Activated CD4-positive, alpha-beta memory T cell treated with anti-CD3 and anti-CD28 coated beads, Interleukin-2, amount 10 ng/mL, durations not matched to agents 7 days and 5 days (primary cell): ENCODE measurements at regions not wholly inside any gene's neighbourhood (a gene's known extent, or its start where the extent isn't known, plus 50 kb on each side); places are given as distances from the start of the nearest gene placed in this dataset.
"Not testable (repeated sequence)": the region's sequence is repeated elsewhere in the genome, so short reads cannot be mapped to it uniquely, and the experiment has no call there.

Source experiments
- CTCF ChIA-PET: fragments of 350-600 bp; sonication (Branson Sonifier 250); formaldehyde crosslinking; loops from one replicate; lab custom pipeline; 2021; ENCODE audit warnings: antibody characterized with exemption, inconsistent platforms; lab: Charles Lee
- POLR2A ChIA-PET: fragments of 350-600 bp; sonication (Branson Sonifier 250); formaldehyde crosslinking; loops from one replicate; lab custom pipeline; 2021; ENCODE audit warnings: antibody characterized with exemption; lab: Charles Lee
- DNase-seq: peaks from one replicate; pipeline ENCODE4 v3.0.0-alpha.2; 2020
- H3K27ac Mint-ChIP-seq: one replicate; pipeline ENCODE4 v1.8.0; 2021; ENCODE audit warnings: mild to moderate bottlenecking, mixed read lengths
- H3K27me3 Mint-ChIP-seq: one replicate; pipeline ENCODE4 v1.8.0; 2021; ENCODE audit warnings: mixed read lengths
- H3K36me3 Mint-ChIP-seq: one replicate; pipeline ENCODE4 v1.8.0; 2021; ENCODE audit warnings: low read depth, mixed read lengths
- H3K4me1 Mint-ChIP-seq: one replicate; pipeline ENCODE4 v1.8.0; 2021; ENCODE audit warnings: mixed read lengths
- H3K4me3 Mint-ChIP-seq: one replicate; pipeline ENCODE4 v1.8.0; 2021; ENCODE audit warnings: mild to moderate bottlenecking, mixed read lengths
- H3K9me3 Mint-ChIP-seq: one replicate; pipeline ENCODE4 v1.8.0; 2021; ENCODE audit warnings: mixed read lengths

GRCh38 chr18:39232937-39233336 is 1667.3 kb upstream of the CELF4 start:
- no peak overlapping the region for H3K4me3 Mint-ChIP-seq
- H3K4me1 Mint-ChIP-seq, result no peaks in the 10 kb centered on the region
- no peak for DNase-seq
- no peaks in the 10 kb centered on the region for H3K27me3 Mint-ChIP-seq
- H3K27ac Mint-ChIP-seq, result no peak overlapping the region
- H3K9me3 Mint-ChIP-seq, result peaks cover 7% of the 10 kb centered on the region
- CTCF ChIA-PET, result no interaction called here
- no peaks in the 10 kb centered on the region for H3K36me3 Mint-ChIP-seq
- POLR2A ChIA-PET, result no interaction called here

GRCh38 chr18:39232490-39232889 is 1666.9 kb upstream of the CELF4 start:
- no peak for DNase-seq
- no peaks in the 10 kb centered on the region for H3K36me3 Mint-ChIP-seq
- no peak overlapping the region for H3K27ac Mint-ChIP-seq
- no peaks in the 10 kb centered on the region for H3K27me3 Mint-ChIP-seq
- H3K4me1 Mint-ChIP-seq, result no peaks in the 10 kb centered on the region
- CTCF ChIA-PET, result no interaction called here
- POLR2A ChIA-PET, result no interaction called here
- peaks cover 6% of the 10 kb centered on the region for H3K9me3 Mint-ChIP-seq
- no peak overlapping the region for H3K4me3 Mint-ChIP-seq

- ChIA-PET POLR2A (no interaction called here), CTCF (no interaction called here)
- peaks cover 8% of the 10 kb centered on the region for H3K9me3 Mint-ChIP-seq
- no peak for DNase-seq
- no peaks in the 10 kb centered on the region for H3K27me3 Mint-ChIP-seq
- no peaks in the 10 kb centered on the region for H3K36me3 Mint-ChIP-seq
- H3K4me1 Mint-ChIP-seq, result no peaks in the 10 kb centered on the region
- no peak overlapping the region for H3K27ac Mint-ChIP-seq
- no peak overlapping the region for H3K4me3 Mint-ChIP-seq
These were observed 1664.6 kb upstream of the CELF4 start for GRCh38 chr18:39230086-39230803.

GRCh38 chr18:39227769-39228168 is 1662.2 kb upstream of the CELF4 start:
- H3K4me1 Mint-ChIP-seq, H3K9me3 Mint-ChIP-seq, H3K4me3 Mint-ChIP-seq, DNase-seq, H3K36me3 Mint-ChIP-seq, H3K27ac Mint-ChIP-seq, POLR2A ChIA-PET, CTCF ChIA-PET, H3K27me3 Mint-ChIP-seq: not testable (repeated sequence)

GRCh38 chr18:39225373-39225772 is 1659.8 kb upstream of the CELF4 start:
- Mint-ChIP-seq H3K27ac (no peak overlapping the region), H3K36me3 (no peaks in the 10 kb centered on the region), H3K4me1 (no peaks in the 10 kb centered on the region), H3K4me3 (no peak overlapping the region), H3K9me3 (peaks cover 5% of the 10 kb centered on the region), H3K27me3 (no peaks in the 10 kb centered on the region)
- DNase-seq, result no peak
- POLR2A ChIA-PET, result no interaction called here
- CTCF ChIA-PET, result interaction anchor here (0.6 kb wide), 1 partner anchor 13 kb away, joined by 3 read pairs; no protein-coding TSS in a partner anchor

- DNase-seq, result no peak
- POLR2A ChIA-PET, result interaction anchor here (0.6 kb wide), 1 partner anchor 300 kb away, joined by 3 read pairs; no protein-coding TSS in a partner anchor
- Mint-ChIP-seq H3K36me3 (no peaks in the 10 kb centered on the region), H3K27me3 (no peaks in the 10 kb centered on the region), H3K4me3 (no peak overlapping the region), H3K27ac (no peak overlapping the region), H3K9me3 (peaks cover 5% of the 10 kb centered on the region), H3K4me1 (no peaks in the 10 kb centered on the region)
- CTCF ChIA-PET, result no interaction called here
These were observed 1657.7 kb upstream of the CELF4 start for GRCh38 chr18:39223283-39223682.

GRCh38 chr18:39215920-39216319 is 1650.3 kb upstream of the CELF4 start:
- Mint-ChIP-seq H3K4me3 (no peak overlapping the region), H3K27me3 (no peaks in the 10 kb centered on the region), H3K9me3 (peaks cover 3% of the 10 kb centered on the region), H3K4me1 (no peaks in the 10 kb centered on the region), H3K27ac (no peak overlapping the region), H3K36me3 (no peaks in the 10 kb centered on the region)
- CTCF ChIA-PET, result interaction anchor here (0.8 kb wide), 1 partner anchor 182 kb away, joined by 3 read pairs; no protein-coding TSS in a partner anchor
- POLR2A ChIA-PET, result no interaction called here
- no peak for DNase-seq

- no peak overlapping the region for H3K4me3 Mint-ChIP-seq
- no peak overlapping the region for H3K27ac Mint-ChIP-seq
- H3K27me3 Mint-ChIP-seq, result no peaks in the 10 kb centered on the region
- ChIA-PET POLR2A (no interaction called here), CTCF (no interaction called here)
- H3K4me1 Mint-ChIP-seq, result no peaks in the 10 kb centered on the region
- H3K9me3 Mint-ChIP-seq, result peaks cover 3% of the 10 kb centered on the region
- no peak for DNase-seq
- H3K36me3 Mint-ChIP-seq, result no peaks in the 10 kb centered on the region
These were observed 1645.9 kb upstream of the CELF4 start for GRCh38 chr18:39211461-39211860.

GRCh38 chr18:39209173-39209572 is 1643.6 kb upstream of the CELF4 start:
- Mint-ChIP-seq H3K36me3 (no peaks in the 10 kb centered on the region), H3K4me1 (no peaks in the 10 kb centered on the region), H3K9me3 (peaks cover 3% of the 10 kb centered on the region), H3K27me3 (no peaks in the 10 kb centered on the region), H3K27ac (no peak overlapping the region), H3K4me3 (no peak overlapping the region)
- POLR2A ChIA-PET, result no interaction called here
- DNase-seq, result no peak
- CTCF ChIA-PET, result no interaction called here

- no peaks in the 10 kb centered on the region for H3K36me3 Mint-ChIP-seq
- H3K9me3 Mint-ChIP-seq, result peaks cover 3% of the 10 kb centered on the region
- DNase-seq, result no peak
- H3K4me3 Mint-ChIP-seq, result no peak overlapping the region
- H3K27me3 Mint-ChIP-seq, result no peaks in the 10 kb centered on the region
- ChIA-PET CTCF (no interaction called here), POLR2A (no interaction called here)
- H3K27ac Mint-ChIP-seq, result no peak overlapping the region
- H3K4me1 Mint-ChIP-seq, result no peaks in the 10 kb centered on the region
These were observed 1643.1 kb upstream of the CELF4 start for GRCh38 chr18:39208729-39209128.

- CTCF ChIA-PET, result no interaction called here
- POLR2A ChIA-PET, result interaction anchor here (0.6 kb wide), 1 partner anchor 14 kb away, joined by 3 read pairs; no protein-coding TSS in a partner anchor
- H3K9me3 Mint-ChIP-seq, result peaks cover 3% of the 10 kb centered on the region
- no peaks in the 10 kb centered on the region for H3K27me3 Mint-ChIP-seq
- no peak for DNase-seq
- no peaks in the 10 kb centered on the region for H3K4me1 Mint-ChIP-seq
- H3K27ac Mint-ChIP-seq, result no peak overlapping the region
- no peaks in the 10 kb centered on the region for H3K36me3 Mint-ChIP-seq
- H3K4me3 Mint-ChIP-seq, result no peak overlapping the region
These were observed 1642.6 kb upstream of the CELF4 start for GRCh38 chr18:39208190-39208589.

GRCh38 chr18:39206398-39207103 is 1641.0 kb upstream of the CELF4 start:
- H3K9me3 Mint-ChIP-seq, H3K27ac Mint-ChIP-seq, H3K4me3 Mint-ChIP-seq, CTCF ChIA-PET, H3K36me3 Mint-ChIP-seq, DNase-seq, H3K4me1 Mint-ChIP-seq, H3K27me3 Mint-ChIP-seq, POLR2A ChIA-PET: not testable (repeated sequence)

- Mint-ChIP-seq H3K27me3 (no peaks in the 10 kb centered on the region), H3K27ac (no peak overlapping the region), H3K4me3 (no peak overlapping the region), H3K9me3 (no peaks in the 10 kb centered on the region), H3K36me3 (no peaks in the 10 kb centered on the region), H3K4me1 (no peaks in the 10 kb centered on the region)
- POLR2A ChIA-PET, result no interaction called here
- CTCF ChIA-PET, result no interaction called here
- no peak for DNase-seq
These were observed 1640.1 kb upstream of the CELF4 start for GRCh38 chr18:39205565-39206195.
